Stimulated activated CD4-positive, alpha-beta T cell treated with anti-CD3 and anti-CD28 coated beads, Interleukin-12 subunit alpha, Interleukin-12 subunit beta, amount 100 ng/mL, for 24 hours (primary cell): ENCODE measurements at regions not wholly inside any gene's neighbourhood (a gene's known extent, or its start where the extent isn't known, plus 50 kb on each side); places are given as distances from the start of the nearest gene placed in this dataset.
"Not testable (repeated sequence)": the region's sequence is repeated elsewhere in the genome, so short reads cannot be mapped to it uniquely, and the experiment has no call there.

Experiments
- DNase-seq, 2 experiments: peaks; one replicate each; pipeline ENCODE4 v3.0.0-alpha.2; 2020; ENCODE audit warnings: low read depth in 2 of 2

GRCh38 chr10:2251631-2252030 is 514.3 kb upstream of the ADARB2 start:
- DNase-seq, result no peak

DNA sequence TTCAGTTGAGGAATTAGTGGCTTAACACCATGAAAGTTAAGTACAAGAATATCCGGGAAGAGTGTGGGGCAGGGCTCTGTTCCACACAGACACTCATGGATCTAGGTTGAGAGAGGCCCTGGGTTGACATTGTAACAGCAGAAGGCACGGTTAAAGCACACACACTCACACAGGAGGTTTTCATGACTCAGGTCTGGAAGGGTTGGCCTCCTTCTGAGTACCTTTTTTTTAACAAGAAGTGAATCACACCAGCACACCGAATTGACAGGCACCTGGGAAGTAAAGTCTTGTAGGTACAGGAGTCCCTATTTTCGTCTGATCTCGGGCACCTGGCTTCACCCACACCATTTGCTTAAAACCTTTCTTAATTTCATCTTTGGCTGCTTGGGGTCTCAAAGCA is 509.4 kb upstream of the ADARB2 start:
- no peak for DNase-seq

DNA sequence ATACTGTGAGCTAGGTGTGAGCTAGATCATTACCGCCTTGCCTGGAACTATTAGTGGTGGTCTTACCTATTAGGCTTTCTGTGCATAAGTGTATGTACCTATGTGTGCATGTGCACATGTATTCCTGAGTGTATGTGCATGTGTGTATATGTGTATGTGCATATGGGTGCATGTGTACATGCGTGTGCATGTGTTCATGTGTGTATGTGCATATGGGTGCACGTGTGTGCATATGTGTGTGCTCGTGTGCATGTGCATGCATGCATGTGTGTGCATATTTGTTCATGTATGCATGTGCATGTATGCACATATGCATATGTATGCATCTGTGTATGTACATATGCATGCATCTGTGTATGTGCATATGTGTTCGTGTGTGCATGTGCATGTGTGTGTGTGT is 508.3 kb upstream of the ADARB2 start:
- no peak for DNase-seq

DNA sequence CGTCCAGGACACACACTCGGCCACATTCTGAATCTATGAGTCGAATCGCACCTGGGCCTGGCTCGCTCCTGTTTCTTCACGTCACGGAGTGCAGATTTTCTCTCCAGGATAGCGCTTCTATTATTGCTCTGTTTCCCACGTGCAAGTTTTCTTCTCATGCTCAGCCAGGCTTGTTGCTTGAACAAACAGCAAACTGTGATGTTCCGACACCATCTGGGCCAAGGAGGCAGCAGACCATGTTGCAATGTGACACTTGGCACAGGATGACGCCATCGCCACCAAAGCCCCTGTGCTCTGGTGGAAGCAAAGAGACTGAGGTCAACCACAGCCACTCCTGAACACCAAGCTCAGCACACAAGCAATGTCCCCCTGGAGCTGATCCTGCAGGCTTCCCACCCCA is 507.1 kb upstream of the ADARB2 start:
- DNase-seq, result no peak

DNA sequence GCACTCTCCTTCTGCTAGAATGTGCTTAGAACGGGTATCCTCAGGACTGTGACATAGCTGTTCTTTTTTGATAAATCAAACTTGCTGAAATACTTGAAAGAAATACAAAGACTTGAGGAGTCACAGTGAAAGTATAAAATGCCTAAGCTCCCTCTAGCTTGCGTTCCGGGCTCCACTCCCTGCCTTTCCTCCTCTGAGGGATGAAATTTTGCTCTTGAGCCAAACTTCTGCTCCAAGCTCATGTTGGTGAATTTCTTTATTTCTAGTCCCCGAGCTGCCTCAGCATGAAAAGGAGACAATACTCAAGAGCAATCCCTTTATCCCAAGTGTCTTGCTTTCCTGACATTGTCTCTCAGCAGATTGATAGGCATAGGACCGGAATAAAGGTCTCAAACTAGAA is 499.6 kb upstream of the ADARB2 start:
- no peak for DNase-seq

DNA sequence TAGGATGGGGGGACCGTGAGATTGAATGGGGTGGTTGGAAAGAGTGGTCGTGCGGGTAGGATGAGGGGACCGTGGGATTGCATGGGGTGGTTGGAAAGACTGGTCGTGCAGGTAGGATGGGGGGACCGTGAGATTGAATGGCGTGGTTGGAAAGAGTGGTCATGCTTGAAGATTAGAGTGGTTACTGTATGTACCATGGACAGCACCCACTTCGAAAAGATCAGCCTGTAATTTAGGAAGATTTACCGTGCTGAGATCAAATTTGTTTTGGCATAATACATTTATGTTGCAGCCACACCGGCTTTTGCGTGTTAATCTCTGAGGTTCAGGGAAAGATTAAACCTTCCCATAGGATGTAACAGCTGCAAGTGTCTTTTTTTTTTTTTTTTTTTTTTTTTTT is 495.2 kb upstream of the ADARB2 start:
- no peak for DNase-seq

DNA sequence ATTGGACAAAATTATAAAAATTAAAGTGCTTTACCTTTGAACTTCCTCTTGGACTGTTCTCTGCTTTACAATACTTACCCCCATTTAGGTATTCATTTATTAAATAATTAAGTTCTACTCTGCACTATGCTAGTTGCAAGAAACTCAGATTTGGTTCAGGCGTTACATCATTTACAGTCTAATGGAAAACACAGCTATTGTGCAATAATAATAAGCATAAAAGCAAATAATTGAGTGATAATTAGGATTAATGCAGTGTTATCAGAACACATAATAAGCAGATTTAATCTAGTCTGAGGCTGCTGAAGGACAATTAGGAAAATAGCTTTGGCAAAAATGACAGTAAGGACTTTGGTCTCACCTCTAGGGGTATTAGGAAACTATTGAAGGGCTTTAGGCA is 493.2 kb upstream of the ADARB2 start:
- no peak for DNase-seq

GRCh38 chr10:2228320-2228901 is 491.1 kb upstream of the ADARB2 start:
- no peak for DNase-seq

GRCh38 chr10:2225609-2226008 is 488.3 kb upstream of the ADARB2 start:
- no peak for DNase-seq

DNA sequence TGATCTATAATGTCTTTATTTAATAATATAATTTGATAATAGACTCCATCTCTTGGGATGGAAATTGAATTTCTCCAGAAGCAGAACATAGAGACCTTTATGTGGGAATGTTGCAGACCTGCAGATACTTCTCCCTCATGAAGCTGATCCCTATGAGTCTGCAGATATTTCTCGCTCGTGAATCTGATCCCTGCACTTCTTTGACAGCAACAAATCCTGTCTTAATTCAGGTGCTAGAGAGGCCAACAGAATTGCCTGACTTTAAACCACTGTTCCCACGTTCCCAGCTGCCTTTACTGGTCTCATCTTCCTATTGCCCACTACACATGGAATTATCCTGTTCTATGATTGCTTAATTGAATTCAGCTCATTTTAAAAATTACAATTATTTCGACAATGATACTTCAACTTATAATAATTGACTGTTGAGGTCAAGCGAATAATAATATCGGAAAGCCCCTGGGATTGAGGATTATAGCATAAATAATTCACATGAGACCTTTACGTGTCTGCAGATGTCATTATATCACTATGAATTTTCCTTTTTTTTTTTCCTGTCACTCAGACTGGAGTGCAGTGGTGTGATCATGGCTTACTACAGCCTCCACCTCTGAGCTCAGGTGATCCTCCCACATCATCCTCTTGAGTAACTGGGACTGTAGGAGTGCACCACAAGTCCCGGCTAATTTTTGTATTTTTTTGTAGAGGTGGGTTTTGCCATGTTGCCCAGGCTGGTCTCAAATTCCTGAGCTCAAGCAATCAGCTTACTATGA is 486.4 kb upstream of the ADARB2 start:
- DNase-seq, result no peak

GRCh38 chr10:2222631-2223030 is 485.3 kb upstream of the ADARB2 start:
- DNase-seq, result no peak

DNA sequence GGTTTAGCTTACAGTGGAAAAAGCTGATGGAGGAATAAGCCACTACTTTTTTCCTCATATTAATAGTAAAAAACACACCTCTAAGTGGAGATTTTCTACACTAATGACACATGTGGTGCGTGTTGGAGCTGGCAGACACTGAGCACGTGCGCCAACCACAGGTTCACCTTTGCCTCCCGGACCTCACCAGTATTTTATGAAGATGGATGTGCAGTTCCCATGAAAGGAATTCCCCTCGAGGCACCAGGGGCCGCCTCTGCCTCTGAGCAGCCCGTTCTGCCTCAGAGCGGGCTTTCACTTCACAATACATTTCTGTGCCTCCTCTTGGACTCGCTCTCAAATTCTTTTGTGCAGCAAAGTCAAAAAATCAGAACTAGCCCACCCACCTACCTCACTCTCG is 477.5 kb upstream of the ADARB2 start:
- no peak for DNase-seq

DNA sequence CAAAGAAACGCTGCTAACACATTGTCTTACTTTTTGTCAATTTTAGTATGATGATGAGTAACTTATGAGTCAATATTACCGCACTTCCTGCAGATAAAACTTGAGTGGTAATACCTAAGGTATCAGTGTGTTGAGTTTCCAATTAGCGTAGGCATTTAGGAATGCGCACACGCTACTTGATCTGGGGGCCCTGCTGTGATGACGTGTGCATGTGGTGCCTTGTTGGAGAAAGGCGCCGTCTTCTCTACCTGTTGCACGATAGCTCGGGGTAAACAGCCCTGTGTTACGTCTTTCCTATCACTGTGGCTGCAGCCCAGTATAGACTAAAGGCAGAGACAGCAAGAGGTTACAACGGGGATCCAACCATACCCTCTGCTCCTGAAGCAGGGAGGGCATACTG is 476.8 kb upstream of the ADARB2 start:
- DNase-seq, result no peak

DNA sequence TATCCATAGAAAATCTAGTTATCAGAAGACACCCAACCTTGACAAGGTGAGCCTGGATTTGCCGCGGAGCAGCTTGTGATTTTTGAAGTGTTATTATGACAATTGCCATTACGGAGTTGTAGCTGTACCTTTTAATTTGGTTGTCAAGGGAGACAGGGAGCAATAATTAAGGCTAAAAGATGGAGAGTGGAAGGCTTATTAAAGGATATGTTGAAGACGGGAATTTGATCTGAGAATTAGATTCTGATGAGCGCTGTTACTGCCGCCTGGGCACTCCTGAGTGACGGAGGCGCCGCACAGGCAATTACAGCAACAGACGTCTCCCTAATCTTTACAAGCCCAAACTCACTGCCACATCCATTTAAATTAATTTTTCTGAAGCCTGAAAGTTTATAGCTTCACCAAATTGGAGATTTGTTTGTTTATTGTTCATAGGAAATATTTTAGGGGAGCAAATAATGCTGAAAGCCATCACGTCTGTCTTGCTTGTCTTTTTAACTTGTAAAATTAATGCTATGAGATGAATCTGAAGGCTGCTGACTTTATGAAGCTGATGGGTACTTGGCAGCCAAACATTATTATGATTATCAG is 475.0 kb upstream of the ADARB2 start:
- no peak for DNase-seq

- DNase-seq, result no peak
These were observed 472.8 kb upstream of the ADARB2 start for GRCh38 chr10:2210088-2210487.

- no peak for DNase-seq
These were observed 470.8 kb upstream of the ADARB2 start for GRCh38 chr10:2208106-2208505.

GRCh38 chr10:2207246-2207922 is 470.1 kb upstream of the ADARB2 start:
- DNase-seq, result no peak

DNA sequence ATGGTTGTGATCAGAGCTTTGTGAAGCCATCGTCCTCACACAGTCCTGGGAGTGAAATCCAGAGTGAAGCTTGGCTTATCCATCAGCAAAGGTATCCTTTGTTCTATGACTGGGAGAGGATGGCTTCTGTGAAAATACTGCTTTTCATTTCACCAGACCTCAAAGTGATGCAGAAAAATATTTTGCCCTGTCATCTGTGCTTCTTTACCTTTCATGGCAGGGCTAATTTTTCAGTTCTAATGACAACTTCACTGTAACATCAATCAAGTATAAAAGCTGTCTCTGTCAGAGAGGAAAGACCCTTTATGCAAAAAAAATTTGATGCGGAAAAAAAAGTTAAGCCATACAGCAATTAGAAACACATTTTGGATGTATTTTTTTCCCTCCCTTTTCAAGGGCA is 468.1 kb upstream of the ADARB2 start:
- DNase-seq, result no peak

DNA sequence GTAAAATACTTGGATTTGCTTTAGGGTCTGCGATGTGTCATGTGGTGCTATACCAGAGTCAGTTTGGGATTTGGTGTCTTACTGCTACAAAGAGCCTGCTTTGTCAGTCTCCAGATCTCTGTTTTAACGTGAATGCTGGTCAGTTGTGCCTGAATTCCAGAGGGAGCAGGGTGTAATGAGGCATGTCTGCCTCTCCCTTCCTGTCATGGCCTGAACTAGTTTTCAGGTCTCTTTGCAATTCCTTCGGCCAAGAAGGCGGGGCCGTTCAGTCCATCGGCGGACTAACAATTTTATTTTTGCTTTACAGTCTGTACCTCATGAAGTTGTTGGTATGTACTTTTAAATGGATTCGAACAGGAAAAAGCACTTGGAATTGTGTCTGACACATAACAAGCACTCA is 465.1 kb upstream of the ADARB2 start:
- DNase-seq, result no peak

GRCh38 chr10:2201534-2202099 is 464.3 kb upstream of the ADARB2 start:
- no peak for DNase-seq

DNA sequence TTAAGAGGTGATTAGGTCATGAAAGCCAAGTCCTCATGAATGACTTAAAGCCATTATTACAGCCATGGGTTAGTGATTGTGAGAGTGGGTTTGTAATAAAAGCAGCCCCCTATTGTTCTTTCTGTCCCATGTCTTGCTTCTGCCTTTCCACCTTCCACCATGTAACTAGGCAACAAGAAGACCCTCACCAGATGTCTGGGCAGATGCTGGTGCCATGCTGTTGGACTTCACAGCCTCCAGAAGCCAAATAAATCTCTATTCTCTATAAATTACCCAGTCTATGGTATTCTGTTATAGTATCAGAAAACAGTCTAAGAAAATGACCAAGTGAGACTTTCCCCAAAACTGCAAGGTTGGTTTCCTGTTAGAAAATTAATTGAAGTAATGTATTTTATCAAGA is 460.3 kb upstream of the ADARB2 start:
- DNase-seq, result no peak

- no peak for DNase-seq
These were observed 458.9 kb upstream of the ADARB2 start for GRCh38 chr10:2196272-2196671.

DNA sequence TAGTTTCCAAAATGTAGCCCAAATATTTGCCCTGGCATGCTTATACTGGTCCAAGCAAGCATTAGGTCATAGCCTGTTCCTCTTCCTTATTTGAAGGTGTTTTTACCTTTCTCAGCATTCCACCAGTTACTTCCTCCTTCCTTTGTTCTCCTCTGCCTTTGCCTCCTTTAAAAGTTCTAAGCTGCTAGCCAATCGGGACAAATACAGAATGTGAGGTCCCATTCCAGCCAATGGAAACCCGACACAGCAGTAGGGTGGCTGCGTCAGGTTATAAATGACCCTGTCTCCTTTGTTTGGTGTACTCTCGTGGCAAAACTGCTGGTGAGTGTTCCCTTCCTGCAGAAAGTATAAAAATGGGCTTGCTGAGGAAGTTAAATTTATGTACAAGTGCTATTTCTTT is 452.0 kb upstream of the ADARB2 start:
- not testable (repeated sequence) for DNase-seq
